ENCODE measurements at regions not wholly inside any gene's neighbourhood (a gene's known extent, or its start where the extent isn't known, plus 50 kb on each side); places are given as distances from the start of the nearest gene placed in this dataset.

DNA sequence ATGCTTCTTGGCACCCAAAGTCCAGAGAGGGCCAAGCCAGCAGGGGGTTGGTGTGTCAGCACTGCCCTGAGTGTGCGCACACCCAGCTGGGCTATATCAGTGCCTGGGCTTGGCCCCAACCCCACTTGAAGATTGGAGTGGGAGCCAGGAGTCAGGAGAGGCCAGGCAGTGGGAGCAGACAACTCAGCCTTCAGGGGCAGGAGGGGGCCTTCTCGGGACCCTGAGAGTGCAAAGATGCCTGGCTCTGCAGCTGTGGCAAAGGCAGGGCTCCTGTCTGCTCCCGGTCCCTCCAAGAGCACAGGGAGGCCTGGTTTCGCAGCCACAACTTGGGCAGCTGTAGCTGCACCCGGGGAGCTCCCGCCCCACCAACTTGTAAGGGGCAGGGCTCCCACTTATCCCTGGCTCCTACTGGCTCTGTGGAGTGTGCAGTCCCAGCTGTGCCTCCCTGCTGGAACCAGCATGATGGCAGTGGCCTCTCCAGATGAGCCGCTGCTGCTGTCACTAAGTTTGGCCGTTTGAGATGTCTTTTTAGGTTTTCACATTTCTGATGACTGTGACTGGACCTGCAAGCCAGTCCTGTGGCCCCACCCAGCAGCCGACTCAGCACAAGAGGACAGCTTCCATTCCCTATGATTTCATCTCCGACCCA lies 148.8 kb upstream of the HS6ST1 start:
- H3K27ac ChIP-seq (ENCODE audit: low read depth, low read length, severe bottlenecking) = no peak overlapping the region
- no peaks in the 10 kb centered on the region for H3K36me3 ChIP-seq (ENCODE audit: control insufficient read depth, insufficient read depth, low read length)
- no peaks in the 10 kb centered on the region for H3K4me1 ChIP-seq (ENCODE audit: control insufficient read depth, insufficient read depth, low read length, poor library complexity, severe bottlenecking)
- H3K4me3 ChIP-seq (ENCODE audit: extremely low read depth, insufficient read depth, low read length, poor library complexity, severe bottlenecking) = no peak overlapping the region
- WGBS, 2 experiments (ENCODE audit: insufficient coverage in 2 of 2) = 83 to 92% methylated on average over 6 to 8 of the region's 10 CpGs
- H3K9me3 ChIP-seq (ENCODE audit: control insufficient read depth, low read length) = peaks cover 32% of the 10 kb centered on the region

DNA sequence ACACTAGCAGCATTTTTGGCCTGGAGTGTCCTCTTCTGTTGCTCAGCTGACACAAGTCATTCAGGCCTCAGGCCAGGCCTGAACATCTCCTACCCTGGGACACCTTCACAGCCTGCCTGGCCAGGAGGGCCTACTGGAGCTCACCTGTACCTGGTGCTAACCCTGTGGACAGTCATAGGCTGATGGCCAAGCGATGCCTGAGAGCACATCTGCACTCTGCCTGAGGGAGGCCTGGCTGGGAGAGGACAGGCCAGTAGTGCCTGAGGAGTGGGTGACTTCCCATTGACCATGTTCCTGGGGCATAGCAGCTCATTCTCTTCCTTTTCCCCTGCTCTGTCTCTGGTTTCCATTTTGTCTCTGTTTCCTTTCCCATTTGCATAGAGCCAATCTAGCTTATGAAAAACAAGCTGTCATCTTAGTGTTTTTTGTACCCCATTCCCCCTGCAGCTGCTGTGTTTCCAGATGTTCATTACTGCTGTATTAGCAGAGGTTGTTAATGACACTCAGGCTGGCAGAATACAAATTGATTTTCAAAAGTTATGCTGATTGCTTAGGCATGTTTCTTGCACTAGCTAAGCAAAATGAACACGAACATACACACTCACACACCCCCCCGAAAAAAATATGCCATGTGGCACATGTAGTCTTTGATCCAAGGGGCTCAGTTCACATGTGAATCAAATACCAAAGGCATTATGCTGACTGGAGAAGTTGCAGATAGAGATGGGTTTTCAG lies 149.7 kb upstream of the HS6ST1 start:
- Histone ChIP-seq H3K4me3 (ENCODE audit: extremely low read depth, insufficient read depth, low read length, poor library complexity, severe bottlenecking) (no peak overlapping the region), H3K27ac (ENCODE audit: low read depth, low read length, severe bottlenecking) (no peak overlapping the region)

DNA sequence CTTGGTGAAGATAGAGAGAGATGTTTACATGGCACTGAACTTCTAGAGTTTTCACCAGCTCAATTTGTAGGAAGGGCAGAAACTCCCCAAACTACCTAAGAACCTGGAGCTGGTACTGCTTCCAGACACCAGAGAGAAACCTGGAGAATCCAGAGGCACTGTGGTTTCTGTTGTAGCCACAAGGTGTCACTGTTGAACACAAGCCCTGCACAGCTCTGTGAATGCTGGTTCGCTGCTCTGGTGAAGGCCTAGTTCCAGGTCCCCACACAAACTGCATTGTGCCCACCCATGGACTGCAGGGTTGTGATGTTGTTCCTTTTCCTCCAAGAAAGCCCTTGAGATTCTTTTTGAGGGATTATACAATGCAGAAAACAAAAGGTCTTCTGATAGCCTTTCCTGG lies 150.5 kb upstream of the HS6ST1 start:
- 80 to 100% methylated on average over 1 of the region's 1 CpG for WGBS, 2 experiments (ENCODE audit: insufficient coverage in 2 of 2)
- Histone ChIP-seq H3K27ac (ENCODE audit: low read depth, low read length, severe bottlenecking) (no peak overlapping the region), H3K36me3 (ENCODE audit: control insufficient read depth, insufficient read depth, low read length) (no peaks in the 10 kb centered on the region), H3K9me3 (ENCODE audit: control insufficient read depth, low read length) (peaks cover 32% of the 10 kb centered on the region), H3K4me3 (ENCODE audit: extremely low read depth, insufficient read depth, low read length, poor library complexity, severe bottlenecking) (no peak overlapping the region), H3K4me1 (ENCODE audit: control insufficient read depth, insufficient read depth, low read length, poor library complexity, severe bottlenecking) (no peaks in the 10 kb centered on the region)

More for the DNA sequence above, 149.7 kb upstream of the HS6ST1 start:
- Histone ChIP-seq H3K4me1 (ENCODE audit: control insufficient read depth, insufficient read depth, low read length, poor library complexity, severe bottlenecking) (no peaks in the 10 kb centered on the region), H3K36me3 (ENCODE audit: control insufficient read depth, insufficient read depth, low read length) (no peaks in the 10 kb centered on the region), H3K9me3 (ENCODE audit: control insufficient read depth, low read length) (peaks cover 32% of the 10 kb centered on the region)
- 73 to 90% methylated on average over 2 to 3 of the region's 3 CpGs for WGBS, 2 experiments (ENCODE audit: insufficient coverage in 2 of 2)

DNA sequence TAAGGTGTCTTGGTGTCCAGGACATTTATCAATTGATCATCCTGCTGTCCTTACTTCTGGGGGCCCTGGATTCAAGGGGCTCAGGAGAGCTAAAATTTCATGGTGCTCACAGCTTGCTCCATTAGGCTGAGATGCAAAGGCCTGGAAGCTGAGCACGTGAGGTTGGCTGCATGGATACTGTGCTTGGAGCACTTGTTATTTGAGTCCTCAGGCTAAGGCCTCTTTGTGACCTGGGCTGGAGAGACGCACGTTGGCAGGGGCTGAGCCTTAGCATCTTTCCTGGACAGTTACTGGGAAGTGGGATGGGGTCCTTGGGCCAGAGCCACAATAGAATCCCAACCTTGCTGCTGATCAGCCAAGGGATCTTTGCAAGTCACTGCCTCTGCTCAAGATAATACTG lies 151.2 kb upstream of the HS6ST1 start:
- Histone ChIP-seq H3K9me3 (ENCODE audit: control insufficient read depth, low read length) (peaks cover 32% of the 10 kb centered on the region), H3K27ac (ENCODE audit: low read depth, low read length, severe bottlenecking) (no peak overlapping the region), H3K4me3 (ENCODE audit: extremely low read depth, insufficient read depth, low read length, poor library complexity, severe bottlenecking) (no peak overlapping the region), H3K36me3 (ENCODE audit: control insufficient read depth, insufficient read depth, low read length) (no peaks in the 10 kb centered on the region), H3K4me1 (ENCODE audit: control insufficient read depth, insufficient read depth, low read length, poor library complexity, severe bottlenecking) (no peaks in the 10 kb centered on the region)
- WGBS, 2 experiments (ENCODE audit: insufficient coverage in 2 of 2) = 88 to 98% methylated on average over 3 of the region's 3 CpGs

DNA sequence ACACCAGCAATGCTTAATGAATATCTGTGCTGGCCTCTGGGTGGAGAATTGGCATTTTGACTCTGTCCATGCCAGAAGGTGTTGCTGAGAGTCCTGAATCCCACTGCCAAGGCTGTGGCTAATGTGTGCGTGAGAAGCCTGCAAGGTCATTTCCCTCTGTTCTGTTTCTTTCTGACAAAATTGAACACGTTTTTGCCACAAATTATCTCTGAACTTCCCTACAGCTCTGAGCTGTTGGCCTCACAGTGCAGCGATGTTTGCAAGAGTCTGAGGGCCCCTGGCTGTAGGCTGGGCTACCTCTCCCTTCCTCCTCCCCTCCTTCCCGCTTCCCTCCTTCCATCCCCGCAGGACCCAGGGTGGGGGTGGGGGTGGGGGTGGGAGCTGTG lies 154.1 kb upstream of the HS6ST1 start:
- Histone ChIP-seq H3K27ac (ENCODE audit: low read depth, low read length, severe bottlenecking) (no peak overlapping the region), H3K4me1 (ENCODE audit: control insufficient read depth, insufficient read depth, low read length, poor library complexity, severe bottlenecking) (no peaks in the 10 kb centered on the region), H3K36me3 (ENCODE audit: control insufficient read depth, insufficient read depth, low read length) (no peaks in the 10 kb centered on the region), H3K4me3 (ENCODE audit: extremely low read depth, insufficient read depth, low read length, poor library complexity, severe bottlenecking) (no peak overlapping the region), H3K9me3 (ENCODE audit: control insufficient read depth, low read length) (peaks cover 23% of the 10 kb centered on the region)
- WGBS, 2 experiments (ENCODE audit: insufficient coverage in 2 of 2) = 75 to 84% methylated on average over 2 of the region's 5 CpGs

DNA sequence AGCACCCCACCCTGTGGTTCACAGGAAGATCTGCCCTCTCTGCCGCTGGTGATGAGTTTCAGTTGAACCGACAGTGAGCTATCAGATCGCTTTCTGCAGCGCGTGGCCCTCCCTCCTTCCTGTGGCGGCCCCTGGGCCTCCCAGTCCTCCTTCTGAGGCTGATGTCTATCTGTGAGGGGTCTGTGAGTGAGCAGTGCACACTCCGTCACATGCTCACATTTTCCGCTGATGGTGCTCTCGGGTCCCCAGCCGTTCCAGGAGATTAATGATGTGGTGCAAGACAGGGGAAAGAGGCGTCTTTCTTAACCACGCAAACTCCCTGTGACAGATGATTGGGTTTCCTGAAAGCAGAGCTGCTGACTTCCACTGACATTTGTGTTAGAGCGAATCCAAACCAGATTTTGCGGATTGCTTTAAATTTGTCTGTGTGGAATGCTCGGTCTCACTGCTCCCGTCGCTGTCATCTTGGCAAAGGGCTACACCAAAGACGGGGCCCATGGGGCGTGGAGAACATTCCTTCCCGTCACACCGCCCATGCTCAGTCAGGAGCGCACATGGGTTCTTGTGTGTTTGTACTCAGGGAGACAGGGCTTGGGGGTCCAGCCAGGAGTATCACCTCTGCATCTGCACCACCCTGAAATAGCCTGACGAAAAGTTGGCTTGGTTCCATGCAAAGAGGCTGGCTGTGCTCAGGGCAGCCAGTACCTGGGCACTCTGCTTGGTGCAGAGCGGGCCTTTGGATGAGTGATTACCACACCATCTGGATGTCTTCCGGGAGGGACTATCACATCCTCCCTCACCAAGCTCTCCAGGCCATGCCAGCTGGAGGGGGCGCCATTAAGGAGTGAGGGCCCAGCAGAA lies 154.7 kb upstream of the HS6ST1 start:
- Histone ChIP-seq H3K4me3 (ENCODE audit: extremely low read depth, insufficient read depth, low read length, poor library complexity, severe bottlenecking) (no peak overlapping the region), H3K4me1 (ENCODE audit: control insufficient read depth, insufficient read depth, low read length, poor library complexity, severe bottlenecking) (no peaks in the 10 kb centered on the region), H3K36me3 (ENCODE audit: control insufficient read depth, insufficient read depth, low read length) (no peaks in the 10 kb centered on the region), H3K27ac (ENCODE audit: low read depth, low read length, severe bottlenecking) (no peak overlapping the region), H3K9me3 (ENCODE audit: control insufficient read depth, low read length) (peaks cover 18% of the 10 kb centered on the region)
- WGBS, 2 experiments (ENCODE audit: insufficient coverage in 2 of 2) = 78 to 87% methylated on average over 19 to 24 of the region's 26 CpGs

DNA sequence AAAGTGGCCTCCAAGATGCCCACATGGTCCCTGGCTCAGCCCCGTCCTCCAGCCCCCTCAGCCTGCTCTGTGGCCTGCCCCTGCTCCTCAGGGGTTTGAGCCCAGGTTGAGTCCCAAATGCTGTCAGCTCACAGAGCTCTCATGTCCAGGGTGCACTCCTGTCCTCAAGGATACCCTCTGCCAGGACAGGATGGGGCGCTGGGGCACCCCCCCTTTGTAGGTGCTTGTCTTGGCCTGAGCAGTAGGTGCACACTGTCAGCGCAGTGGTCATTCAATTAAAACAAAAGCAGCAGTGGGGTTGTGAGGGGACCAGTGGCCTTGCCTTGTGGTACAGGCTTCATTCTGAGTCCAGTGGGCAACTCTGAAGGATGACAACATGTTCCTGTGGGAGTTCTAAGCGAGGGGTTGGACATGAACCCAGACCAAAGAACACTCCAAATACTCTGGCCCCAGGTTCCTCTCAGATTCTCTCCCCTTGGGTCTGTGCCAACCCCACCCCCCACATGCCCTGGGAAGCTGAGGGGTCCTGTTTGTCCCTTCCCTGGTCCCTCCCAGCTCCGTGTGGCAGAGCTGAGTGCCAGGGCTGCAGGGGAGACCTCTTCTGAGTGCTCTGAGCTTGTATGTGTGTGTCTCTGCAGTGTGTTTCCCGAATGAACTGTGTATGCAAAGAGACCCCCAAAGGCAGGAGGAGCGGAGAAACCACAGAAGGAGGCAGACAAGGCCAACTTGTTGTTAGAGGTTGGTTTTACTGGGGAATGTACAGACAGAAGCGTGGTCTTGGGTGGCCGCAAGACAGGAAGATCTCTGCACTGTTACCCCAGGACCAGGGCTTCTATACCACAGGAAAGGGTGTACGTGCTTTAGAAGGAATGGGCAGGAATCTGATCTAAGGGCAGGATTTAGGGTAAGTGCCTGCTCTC lies 155.6 kb upstream of the HS6ST1 start:
- H3K36me3 ChIP-seq (ENCODE audit: control insufficient read depth, insufficient read depth, low read length) = no peaks in the 10 kb centered on the region
- H3K4me3 ChIP-seq (ENCODE audit: extremely low read depth, insufficient read depth, low read length, poor library complexity, severe bottlenecking) = no peak overlapping the region
- H3K9me3 ChIP-seq (ENCODE audit: control insufficient read depth, low read length) = peaks cover 10% of the 10 kb centered on the region
- H3K27ac ChIP-seq (ENCODE audit: low read depth, low read length, severe bottlenecking) = no peak overlapping the region
- 92 to 93% methylated on average over 7 to 10 of the region's 10 CpGs for WGBS, 2 experiments (ENCODE audit: insufficient coverage in 2 of 2)
- H3K4me1 ChIP-seq (ENCODE audit: control insufficient read depth, insufficient read depth, low read length, poor library complexity, severe bottlenecking) = no peaks in the 10 kb centered on the region

DNA sequence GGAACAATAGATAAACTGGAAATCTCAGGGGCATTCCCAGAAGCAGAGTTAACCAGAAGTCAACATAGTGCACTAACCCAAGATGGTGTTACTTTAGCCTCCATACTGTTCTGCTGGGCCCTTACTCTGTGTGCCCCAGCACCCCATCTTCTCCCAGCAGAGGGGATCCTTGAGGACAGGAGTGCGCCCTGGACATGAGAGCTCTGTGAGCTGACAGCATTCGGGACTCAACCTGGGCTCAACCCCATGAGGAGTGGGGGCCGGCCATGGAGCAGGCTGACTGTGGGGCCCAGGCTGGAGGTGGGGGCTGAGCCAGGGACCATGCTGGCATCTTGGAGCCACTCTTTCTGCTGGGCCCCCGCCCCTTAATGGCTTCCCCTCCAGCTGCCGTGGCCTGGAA lies 156.3 kb upstream of the HS6ST1 start:
- H3K4me1 ChIP-seq (ENCODE audit: control insufficient read depth, insufficient read depth, low read length, poor library complexity, severe bottlenecking) = no peaks in the 10 kb centered on the region
- peaks cover 3% of the 10 kb centered on the region for H3K9me3 ChIP-seq (ENCODE audit: control insufficient read depth, low read length)
- 96 to 97% methylated on average over 4 to 5 of the region's 5 CpGs for WGBS, 2 experiments (ENCODE audit: insufficient coverage in 2 of 2)
- H3K27ac ChIP-seq (ENCODE audit: low read depth, low read length, severe bottlenecking) = no peak overlapping the region
- H3K4me3 ChIP-seq (ENCODE audit: extremely low read depth, insufficient read depth, low read length, poor library complexity, severe bottlenecking) = no peak overlapping the region
- H3K36me3 ChIP-seq (ENCODE audit: control insufficient read depth, insufficient read depth, low read length) = no peaks in the 10 kb centered on the region

DNA sequence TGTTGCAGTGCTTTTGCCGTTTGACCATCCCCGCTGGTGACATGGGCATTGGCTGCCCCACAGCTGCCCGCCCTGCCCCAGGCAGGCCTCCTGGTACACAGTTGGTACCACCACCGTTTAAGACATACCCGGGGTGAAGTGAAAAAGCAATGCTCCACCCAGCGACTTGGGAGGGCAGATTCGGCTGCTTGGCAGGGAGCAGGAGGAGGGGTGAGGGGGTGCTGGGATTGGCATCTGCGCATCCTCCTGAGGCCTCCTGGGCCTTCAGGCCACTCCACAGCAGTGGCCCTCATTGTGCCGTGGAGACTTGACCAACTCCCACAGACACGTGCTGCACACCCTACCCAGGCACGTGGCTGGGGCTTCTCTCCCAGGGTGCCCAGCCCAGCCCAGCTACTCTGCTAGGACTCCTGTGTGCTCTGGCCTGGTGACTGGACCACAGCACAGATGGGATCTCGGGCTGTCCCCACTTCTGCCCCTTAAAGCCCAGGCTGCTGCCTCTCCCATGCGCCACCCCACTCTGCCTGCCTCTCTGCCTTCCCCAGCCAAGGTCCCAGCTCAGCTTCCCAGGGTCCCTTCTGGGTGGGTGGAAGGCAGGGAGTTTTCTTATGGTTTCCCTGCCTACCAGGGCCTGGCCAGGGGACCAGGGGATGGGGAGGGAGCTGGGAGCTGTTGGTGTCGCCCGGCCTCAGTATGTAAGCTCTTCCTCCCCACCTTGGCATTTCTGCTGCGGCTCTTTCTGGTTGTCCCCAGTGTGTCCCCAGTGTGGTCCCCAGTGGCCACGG lies 157.0 kb upstream of the HS6ST1 start:
- WGBS, 2 experiments (ENCODE audit: insufficient coverage in 2 of 2) = 94 to 95% methylated on average over 13 to 15 of the region's 17 CpGs
- Histone ChIP-seq H3K36me3 (ENCODE audit: control insufficient read depth, insufficient read depth, low read length) (no peaks in the 10 kb centered on the region), H3K4me3 (ENCODE audit: extremely low read depth, insufficient read depth, low read length, poor library complexity, severe bottlenecking) (no peak overlapping the region)

More for the DNA sequence above, 157.0 kb upstream of the HS6ST1 start:
- H3K27ac ChIP-seq (ENCODE audit: low read depth, low read length, severe bottlenecking) = no peak overlapping the region
- no peaks in the 10 kb centered on the region for H3K4me1 ChIP-seq (ENCODE audit: control insufficient read depth, insufficient read depth, low read length, poor library complexity, severe bottlenecking)
- H3K9me3 ChIP-seq (ENCODE audit: control insufficient read depth, low read length) = no peaks in the 10 kb centered on the region
